Fibroblast of the conjunctiva (primary cell): ENCODE measurements at regions not wholly inside any gene's neighbourhood (a gene's known extent, or its start where the extent isn't known, plus 50 kb on each side); places are given as distances from the start of the nearest gene placed in this dataset.

Experiments used
- DNase-seq: peaks from one replicate; pipeline ENCODE4 v3.0.0-alpha.2; 2010; ENCODE audit warnings: low read depth

DNA sequence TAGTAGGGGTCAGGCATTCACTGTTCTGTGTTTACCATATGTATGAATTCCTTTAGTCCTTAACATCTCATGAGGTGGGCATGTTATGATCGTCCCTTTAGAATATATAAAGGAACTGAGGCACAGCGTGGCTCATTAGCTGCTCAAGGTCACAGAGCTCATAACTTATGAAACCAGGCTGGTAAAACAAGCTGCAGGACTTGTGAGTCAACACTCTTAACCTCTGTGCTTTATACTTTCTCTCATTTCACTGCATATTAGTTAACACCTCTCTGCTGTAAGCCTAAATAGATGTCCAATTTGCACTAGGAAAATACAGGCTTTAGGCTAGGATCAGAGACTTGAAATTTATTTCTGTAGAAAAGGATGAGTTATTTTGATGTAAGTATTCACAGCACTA lies 180.3 kb upstream of the HDAC9 start:
- no peak for DNase-seq

DNA sequence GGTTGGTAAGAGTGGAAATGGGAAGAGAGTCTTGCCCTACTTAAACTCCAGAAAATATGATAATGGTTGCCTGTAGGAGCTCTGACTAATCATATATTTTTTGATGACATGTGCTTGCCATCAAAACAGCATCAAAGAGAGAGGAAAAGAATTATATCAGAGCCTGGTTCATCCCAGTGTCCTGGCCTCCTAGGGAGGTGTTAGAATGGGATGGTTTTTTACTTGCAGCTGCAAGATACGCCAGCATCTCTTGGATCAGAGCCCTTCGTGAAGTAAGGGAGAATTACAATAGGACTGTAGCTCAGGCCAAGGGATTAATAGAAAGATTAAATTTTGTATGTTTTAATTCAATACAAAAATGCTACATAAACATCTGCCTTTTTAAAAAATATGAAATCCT lies 177.6 kb upstream of the HDAC9 start:
- DNase-seq = no peak

DNA sequence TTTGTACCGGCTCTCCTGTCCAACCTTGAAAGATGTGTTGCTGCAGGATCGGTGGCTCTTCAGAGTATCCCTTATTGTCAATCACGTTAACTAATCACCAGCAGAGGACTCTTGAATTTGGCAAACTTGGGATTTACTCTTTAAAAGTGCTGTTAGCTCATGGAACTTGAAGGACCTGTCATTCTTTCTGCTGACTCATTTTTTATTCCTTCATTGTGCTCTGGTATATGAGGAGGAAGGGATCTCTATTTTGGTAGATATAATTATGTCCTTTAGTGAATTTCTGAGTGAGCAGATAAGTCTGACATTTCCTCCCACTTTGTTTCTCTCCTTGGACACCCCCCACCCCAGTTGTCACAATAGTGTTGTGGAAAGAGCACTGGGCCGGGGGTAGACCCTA lies 175.1 kb upstream of the HDAC9 start:
- no peak for DNase-seq

DNA sequence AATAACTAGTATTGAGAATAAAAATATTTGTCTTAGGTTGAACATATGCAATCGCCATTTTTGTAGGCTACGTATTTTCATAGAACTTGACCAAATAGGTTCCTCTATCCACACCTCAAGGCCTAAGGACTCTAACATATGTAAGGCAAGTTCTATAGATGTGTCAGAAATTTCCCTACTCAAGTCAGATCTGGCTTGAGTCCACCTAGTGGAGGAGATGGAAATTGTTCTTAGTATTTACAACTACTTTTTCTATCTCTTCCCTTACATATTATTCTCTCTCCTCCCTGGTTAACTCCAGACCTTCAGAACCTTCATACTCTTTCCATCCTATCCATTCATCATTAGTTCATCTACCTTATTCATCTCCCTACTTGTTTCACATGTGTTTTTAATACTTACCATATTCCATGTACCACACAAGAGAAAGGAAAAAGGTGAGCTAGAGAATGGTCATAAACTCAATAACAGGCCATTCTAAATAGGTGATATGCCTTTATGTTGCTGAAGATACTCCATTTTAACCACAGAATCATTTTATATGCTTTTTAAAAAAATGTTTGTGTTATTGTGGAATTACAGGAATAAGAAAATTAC lies 174.5 kb upstream of the HDAC9 start:
- peak; percentile 39 for DNase-seq

DNA sequence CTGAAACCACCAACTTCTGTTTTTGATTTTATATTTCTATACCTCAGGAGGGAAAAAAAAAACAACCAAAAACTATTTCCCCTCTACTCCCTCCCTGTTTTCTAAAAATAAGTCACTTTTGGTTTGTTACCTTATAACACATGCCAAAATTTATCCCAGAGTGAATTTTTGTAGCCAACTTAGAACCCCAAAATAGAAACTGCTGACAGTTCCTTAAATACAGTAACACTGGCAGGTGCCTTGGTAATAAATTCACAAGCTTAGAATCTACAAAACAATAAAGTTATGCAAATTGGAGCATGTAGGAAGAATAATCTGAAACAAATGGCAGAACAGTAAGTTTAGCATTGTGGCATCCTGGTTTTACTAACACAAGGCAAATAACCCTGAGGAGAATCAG lies 165.0 kb upstream of the HDAC9 start:
- DNase-seq = no peak

DNA sequence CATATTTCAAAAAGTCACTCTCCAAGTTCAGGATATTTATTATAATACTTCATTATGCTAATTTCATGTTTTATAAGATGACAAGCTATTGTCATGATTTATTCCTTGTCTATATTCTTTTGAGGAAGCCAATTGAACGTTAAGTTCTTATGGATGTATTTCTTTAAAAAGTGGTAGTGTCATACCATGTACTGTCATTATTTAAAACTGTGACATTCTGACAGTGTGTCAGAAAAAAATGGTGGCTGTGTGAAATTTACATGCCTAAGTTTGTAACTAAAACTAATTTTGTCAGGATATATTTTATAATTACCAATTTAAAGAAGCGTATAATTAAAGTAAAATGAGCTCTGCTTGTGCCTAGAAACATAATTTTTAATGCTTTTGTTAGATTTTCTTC lies 158.9 kb upstream of the HDAC9 start:
- DNase-seq = no peak

DNA sequence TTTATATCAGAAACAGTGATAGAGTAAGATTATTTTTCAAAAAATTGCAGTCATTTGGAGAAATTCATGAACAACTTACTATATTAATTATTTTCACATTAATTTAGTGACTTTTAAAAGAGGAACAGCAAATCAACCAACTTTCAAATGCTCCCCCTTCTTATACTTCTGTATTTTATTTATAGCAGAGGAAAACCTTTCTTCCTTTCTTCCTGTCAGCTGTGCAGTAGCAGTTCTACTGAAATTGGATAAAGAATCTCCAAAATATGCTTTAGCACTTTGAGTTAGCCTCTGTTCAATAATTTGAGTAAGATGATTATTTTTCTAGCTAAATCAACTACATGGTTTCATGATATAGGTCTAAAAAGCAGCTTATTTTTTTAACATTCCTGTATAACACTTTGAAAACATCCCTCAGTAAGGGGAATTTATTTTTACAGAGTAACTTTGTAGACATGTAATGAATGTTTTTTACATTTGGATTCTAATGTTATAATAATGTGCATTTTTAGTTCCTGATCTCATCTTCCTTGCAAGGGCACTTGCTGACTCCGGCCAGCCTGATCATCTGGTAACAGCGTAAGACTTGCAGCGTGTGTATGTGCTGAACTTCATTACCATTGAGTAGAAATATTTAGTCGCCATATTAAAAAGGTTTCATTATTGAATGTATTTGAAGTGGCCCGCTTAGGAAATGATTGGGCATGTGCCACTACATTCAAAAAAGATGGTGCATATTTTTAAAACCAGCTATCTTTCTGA lies 158.3 kb upstream of the HDAC9 start:
- DNase-seq = no peak

DNA sequence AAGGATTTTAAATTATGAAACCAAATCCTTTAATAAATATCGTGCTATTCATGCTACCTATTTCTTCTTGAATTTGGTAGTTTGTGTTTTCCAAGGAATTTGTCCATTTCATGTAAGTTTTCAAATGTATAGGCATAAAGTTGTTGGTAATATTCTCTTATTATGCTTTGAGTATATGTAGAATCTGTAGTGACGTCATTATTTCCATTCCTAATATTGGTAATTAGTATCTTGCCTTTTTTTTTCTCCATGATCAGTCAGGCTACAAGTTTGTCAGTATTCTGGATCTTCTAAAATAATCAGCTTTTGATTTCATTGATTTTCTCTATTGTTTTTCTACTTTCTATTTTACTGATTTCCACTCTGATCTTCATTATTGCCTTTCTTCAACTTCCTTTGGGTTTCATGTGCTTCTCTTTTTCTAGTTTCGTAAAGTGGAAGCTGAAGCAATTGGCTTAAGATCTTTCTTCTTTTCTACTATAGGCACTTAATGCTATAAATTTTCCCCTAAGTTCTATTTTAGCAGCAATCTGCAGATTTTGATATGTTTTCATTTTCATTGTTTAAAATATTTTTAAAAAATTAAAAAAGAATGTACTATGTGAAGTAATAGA lies 156.5 kb upstream of the HDAC9 start:
- DNase-seq = no peak

DNA sequence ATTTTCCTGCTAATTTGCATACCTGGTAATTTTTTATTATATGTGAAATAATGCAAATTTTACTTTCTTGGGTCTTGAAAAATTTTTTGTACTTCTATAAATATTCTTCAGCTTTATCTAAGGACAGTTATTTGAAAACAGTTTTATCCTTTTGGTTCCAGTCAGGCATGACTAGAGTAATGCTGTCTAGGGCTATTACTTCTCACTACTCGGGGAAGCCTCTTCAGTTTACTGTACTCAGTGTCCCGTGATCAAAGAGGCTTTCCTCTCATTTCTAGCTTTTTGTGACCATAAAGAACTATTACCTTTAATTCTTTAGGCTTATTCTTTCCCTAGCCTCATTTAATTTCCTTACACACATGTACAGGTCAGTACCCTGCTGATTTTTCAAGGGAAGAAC lies 153.8 kb upstream of the HDAC9 start:
- no peak for DNase-seq

DNA sequence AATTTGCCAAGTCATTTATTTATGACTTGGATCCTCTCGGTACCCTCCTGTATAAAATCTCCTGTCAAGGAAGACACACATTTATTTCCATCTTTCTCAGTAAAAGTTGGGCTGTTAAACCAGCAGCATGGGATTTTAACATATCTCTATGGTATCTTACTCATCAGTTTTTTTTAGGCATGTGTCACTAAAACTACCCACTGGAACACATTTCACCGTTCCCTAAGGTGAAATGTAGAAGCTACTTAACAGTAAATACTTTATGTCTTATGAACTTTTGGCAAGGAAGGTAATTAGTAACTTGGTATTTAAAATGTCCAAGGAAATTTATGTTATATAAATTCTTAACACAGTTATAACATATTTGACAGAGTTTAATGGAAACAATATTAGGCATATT lies 152.5 kb upstream of the HDAC9 start:
- DNase-seq = no peak

DNA sequence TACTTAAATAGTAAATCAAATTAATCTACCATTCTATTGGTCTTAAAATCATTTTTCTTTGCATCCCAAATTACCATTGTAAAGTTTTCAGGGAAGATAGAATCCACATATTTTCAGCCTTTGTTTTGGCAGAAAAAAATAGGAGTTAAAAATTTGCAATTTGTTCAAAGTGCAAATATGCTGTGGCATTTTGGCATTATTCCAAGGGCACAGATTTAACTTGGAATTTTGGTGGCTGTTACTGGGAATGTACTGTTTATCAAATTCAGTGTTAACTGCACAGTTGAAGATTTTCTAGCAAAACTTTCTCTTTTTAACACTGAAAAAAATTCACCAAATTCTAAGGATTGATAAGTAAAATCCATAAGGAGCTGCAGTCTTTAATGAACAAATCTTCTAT lies 151.0 kb upstream of the HDAC9 start:
- DNase-seq = no peak

DNA sequence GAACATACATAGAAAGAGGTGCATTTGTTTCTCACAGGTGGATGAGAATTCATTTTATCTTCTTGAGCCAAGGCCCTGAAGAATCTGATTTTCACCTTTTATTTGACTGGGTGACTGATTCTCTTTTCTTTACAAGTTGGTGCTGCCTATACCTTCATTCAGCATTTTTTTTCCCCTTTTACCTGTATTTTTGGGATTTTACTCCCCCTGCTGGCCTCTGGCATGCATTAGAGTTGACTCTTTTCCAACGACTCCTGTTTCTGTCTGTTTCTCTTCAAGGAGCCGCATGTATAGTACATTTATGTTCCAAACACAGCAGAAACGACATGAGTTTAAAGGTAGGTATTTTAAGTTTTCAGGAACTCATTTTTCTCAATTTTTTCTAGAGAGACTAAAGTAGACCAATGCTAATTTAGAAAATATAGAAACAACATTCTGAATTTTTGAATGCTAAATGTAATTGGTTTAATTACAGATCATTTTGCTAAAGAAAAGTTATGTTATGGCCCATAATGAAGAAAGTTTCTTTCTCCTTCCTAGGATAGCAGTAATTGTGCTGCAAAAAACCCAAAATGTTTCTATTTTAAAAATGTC lies 149.8 kb upstream of the HDAC9 start:
- peak; percentile 18 for DNase-seq

DNA sequence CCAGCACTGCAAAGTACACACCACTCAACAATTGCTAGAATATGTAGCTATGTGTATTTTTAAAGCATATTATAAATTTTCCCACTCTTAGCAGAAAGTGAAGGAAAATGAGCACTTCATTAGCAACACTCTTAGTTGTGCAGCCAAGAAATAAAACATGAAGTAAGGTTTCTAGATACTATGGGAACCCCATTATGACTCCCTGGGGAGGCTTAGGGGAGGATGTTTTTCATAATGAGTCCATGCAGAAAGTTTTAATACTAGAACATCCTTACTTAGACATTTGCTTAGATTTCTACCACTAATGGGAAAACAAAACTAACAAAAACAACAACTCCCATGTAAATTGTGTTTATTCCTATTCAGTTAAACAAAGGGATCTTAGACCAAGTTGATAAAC lies 148.4 kb upstream of the HDAC9 start:
- DNase-seq = no peak

DNA sequence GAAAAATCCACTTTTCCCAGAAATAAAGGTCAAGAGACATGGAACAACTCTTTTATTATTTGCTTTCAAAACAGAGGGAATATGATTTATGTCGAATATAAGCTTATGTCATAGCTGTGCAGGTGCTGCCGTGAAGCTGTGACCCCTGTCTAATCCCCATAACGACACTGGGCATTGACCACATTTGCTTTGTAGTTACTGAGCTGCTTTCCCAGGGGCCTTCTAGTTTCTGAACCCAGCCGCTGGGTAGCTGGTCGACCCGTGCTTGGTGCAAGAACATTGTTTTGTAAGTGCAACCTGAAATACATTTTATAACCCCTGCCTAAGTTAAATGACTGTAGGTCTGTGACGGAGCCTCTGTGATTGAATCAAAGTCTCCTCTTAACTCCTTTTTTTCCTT lies 144.9 kb upstream of the HDAC9 start:
- no peak for DNase-seq

DNA sequence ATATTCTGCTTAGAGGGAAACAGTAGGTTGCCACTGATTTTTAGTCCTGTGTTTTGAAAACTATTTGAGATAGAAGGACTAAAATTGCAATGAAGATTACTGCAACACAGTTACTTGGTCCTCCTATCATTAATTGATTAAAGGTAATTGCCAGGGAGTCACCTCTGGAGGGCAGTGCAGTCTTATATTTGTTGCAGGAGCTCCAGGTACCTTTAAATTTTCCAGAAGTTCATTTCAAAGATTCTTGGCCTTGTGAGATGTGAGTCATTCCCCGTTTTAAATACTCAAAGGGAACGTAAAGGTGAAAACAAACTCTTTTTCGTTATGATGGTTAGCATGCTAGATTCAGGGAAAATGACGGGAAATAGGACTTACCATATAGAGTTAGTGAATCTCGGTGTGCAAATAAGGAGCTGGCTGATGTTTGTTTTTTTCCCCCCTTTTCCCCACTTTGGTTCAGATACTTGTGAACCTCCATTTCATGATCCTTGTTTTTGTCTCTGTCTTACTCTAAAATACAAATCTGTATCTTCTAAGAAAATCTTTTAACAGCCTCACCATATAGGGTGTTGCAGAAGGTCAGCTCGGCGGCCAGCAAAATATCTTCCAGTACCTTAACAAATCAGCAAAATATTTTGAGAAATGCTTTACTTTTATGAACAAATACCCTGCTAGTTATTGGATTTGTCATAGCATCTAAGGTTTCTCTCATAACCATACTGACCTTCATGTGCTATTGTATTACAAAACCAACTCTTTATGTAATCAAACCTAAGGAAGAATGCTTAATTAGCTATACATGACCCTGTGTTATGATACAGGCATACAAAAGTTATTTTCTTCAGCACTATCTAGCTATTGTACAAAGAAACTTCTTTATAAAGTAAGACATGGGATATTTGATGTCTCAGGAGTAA lies 143.0 kb upstream of the HDAC9 start:
- DNase-seq = peak; percentile 56

DNA sequence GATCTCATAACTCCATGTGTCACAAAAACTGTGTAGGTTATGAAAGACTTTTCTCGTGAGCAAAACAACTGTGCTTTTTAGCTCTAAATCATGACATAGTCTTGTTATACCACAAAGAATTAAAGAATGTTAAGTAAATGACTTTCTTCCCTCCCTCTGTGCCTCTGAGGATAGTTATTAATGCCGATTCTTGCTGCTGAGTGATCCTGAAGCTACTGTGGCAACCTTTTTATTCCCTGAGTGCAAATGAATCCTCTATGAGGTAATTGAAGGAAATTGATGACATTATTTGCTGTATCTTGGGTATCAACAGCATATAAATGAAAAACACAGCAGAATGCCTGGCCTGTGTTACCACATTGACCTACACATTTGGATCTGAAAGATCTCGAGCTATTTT lies 142.2 kb upstream of the HDAC9 start:
- no peak for DNase-seq

DNA sequence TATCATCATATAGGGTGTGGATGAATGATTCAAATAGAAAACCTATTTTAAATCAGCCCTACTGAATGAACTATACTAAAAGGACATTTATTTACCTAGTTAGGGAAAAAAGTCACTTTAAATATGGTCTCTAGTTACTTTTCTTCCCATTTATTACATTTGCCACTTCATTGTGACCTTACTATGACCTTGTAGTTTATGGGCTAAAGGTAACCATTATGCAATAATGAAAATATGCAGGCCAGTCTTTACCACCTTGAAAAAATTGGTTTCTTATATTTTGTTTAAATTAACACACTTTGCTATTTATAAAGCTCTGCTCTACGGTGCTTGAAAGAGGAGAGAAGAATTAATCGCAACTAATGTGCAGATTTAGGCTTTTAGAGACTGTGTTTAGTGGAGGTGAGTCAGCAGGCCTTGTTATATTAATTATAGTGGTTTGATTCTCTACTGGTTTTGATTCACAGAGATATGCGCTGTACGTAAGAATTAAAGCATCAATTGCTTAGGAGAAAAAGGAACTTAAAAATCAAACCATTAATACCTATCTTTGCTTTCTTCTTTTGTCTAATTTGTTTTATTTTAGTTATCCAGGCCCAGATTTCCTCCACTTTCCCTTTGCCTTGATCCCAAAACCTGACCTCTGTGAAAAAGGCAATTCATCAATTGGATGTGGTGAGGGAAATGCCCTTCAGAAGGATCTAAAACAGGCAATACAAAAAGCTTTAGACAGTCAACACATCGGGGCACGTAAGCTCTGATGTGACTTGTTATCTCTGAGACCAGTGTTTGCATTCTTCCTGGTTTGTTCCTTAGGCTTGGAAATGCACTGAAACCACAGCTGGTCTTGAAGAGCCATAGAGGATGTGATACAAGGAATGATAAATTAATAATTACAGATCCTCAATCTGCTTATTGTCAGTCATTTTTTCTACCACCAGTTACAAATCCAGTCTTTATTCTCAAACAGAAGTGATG lies 141.2 kb upstream of the HDAC9 start:
- no peak for DNase-seq

DNA sequence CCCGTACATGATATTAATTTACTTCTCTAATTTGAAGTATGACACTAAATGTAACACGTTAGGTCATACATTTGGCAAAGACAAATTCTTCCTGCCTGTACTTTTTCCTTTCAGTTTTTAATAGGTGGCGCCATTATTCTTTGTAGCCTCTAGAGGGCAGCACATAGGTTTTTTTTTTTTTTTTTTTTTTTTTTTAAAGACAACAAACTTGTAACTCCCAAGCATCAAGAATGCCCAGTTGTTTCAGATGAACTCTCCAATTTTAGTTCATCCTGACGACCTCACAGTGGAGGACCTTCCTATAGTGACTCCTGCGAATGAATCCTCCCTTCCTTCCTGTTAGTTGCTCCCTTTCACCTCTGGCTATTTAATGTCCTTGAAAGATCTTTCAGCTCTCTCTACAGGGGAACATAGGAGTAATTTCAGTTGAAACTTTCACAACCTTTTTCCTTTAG lies 139.3 kb upstream of the HDAC9 start:
- DNase-seq = peak; percentile 20

DNA sequence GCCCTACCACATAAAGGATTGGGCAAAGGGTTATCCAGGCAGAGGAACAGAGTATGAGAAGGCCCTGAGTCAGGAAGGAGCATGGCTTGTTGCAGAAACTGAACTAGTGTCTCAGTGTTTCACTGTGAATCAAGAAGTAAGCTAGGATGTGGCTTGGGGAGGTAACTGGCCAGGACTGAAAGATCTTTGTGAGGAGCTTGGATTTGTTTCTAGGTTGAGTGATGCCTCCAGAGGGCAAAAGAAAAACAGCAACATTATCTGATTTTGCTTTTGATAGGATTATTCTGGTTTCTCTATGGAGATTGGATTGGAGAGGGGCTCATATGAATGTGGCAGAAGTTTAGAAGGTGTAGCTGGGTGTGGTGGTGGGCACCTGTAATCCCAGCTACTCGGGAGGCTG lies 137.9 kb upstream of the HDAC9 start:
- DNase-seq = no peak

DNA sequence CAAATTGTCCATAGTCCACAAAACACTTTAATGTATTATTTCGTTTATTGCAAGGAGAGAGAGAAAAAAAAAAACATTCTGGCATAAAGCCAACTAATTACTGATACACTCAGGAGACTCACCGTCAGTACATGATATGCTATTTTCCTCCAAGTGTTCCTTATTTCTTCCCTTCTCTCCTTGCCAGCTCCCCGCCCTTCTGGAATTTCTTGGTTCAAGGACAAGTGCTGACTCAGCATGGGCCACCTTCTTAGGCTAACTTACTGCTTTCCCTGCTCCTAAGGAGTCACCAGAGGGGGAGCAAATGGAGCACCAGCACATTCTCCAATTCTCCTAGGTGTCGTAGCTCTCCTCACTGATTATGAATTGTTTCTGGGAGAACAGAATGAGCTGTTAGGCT lies 133.8 kb upstream of the HDAC9 start:
- DNase-seq = no peak
